Effector memory CD8-positive, alpha-beta T cell (primary cell): ENCODE measurements at regions not wholly inside any gene's neighbourhood (a gene's known extent, or its start where the extent isn't known, plus 50 kb on each side); places are given as distances from the start of the nearest gene placed in this dataset.

Experiments used
- ATAC-seq: fragments of 150-1000 bp; cut with Tn5 transposase; replicated peaks from 2 replicates; pipeline ENCODE4 v1.10.0; 2021; ENCODE audit warnings: mild to moderate bottlenecking, moderate library complexity
- DNase-seq, 3 experiments: peaks; one replicate each; pipeline ENCODE4 v3.0.0; 2021
- H3K27ac Mint-ChIP-seq, 2 donors: one replicate each; pipeline ENCODE4 v1.8.0; 2022; ENCODE audit warnings: mild to moderate bottlenecking in 2 of 2, mixed read lengths in 2 of 2, moderate library complexity in 2 of 2
- H3K27me3 Mint-ChIP-seq, 2 donors: one replicate each; pipeline ENCODE4 v1.8.0; 2022; ENCODE audit warnings: mixed read lengths in 2 of 2
- H3K36me3 Mint-ChIP-seq: one replicate; pipeline ENCODE4 v1.8.0; 2022; ENCODE audit warnings: mild to moderate bottlenecking, moderate library complexity, mixed read lengths; ENCODE audit not compliant: insufficient read depth
- H3K4me1 Mint-ChIP-seq, 2 donors: one replicate each; pipeline ENCODE4 v1.8.0; 2022; ENCODE audit warnings: low read depth in 2 of 2, mixed read lengths in 2 of 2
- H3K4me3 Mint-ChIP-seq, 2 donors: one replicate each; pipeline ENCODE4 v1.8.0; 2022; ENCODE audit warnings: mild to moderate bottlenecking in 2 of 2, mixed read lengths in 2 of 2, moderate library complexity in 2 of 2
- H3K9me3 Mint-ChIP-seq, 2 donors: one replicate each; pipeline ENCODE4 v1.8.0; 2022; ENCODE audit warnings: mixed read lengths in 2 of 2

DNA sequence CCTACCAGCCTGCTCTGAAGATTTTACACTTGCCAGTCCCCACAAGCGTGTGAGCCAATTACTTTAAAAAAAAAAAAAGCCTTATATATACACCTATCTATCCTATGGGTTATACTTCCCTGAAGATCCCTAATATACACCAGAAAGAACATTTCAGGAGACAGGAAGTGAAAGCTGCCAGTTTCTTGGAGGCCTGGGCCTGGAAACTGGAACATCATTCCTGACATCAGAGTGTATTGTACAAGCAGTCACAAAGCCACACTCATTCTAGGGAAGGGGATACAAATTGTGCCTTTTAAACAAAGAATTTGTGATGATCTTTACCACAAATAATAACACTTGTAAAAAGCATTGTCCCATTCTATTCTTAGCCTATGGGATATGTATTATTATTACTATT, 98.3 kb upstream of the FBN2 start:
- Mint-ChIP-seq H3K27ac (no peak overlapping the region), H3K27me3 (no peaks in the 10 kb centered on the region), H3K36me3 (no peaks in the 10 kb centered on the region), H3K9me3 (peaks cover 2 to 7% of the 10 kb centered on the region in 2 donors), H3K4me1 (no peaks in the 10 kb centered on the region), H3K4me3 (no peak overlapping the region)
- ATAC-seq (no peak), DNase-seq (no peak)

DNA sequence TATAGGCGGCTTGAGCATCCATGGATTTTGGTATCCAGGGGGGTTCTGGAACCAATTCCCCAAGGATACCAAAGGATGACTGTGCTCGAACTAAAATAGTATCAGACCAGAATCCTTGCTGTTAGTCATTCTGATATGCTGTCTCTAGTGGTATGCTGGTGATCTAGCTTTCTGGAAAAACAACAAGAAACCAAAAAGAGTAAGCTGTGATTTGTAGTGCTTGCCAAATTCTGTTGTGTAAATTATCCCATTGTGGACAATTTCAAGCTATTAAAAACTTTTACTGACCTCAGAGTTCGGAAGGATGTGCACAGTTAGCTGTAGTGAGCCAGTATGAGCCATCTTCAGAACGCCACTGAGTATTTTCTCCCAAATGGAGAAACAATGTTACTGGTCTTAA, 99.0 kb upstream of the FBN2 start:
- H3K9me3 Mint-ChIP-seq: peaks cover 2 to 7% of the 10 kb centered on the region in 2 donors
- DNase-seq: no peak
- no peaks in the 10 kb centered on the region for H3K36me3 Mint-ChIP-seq
- H3K4me1 Mint-ChIP-seq: no peaks in the 10 kb centered on the region
- no peak for ATAC-seq
- no peak overlapping the region for H3K27ac Mint-ChIP-seq
- no peaks in the 10 kb centered on the region for H3K27me3 Mint-ChIP-seq
- no peak overlapping the region for H3K4me3 Mint-ChIP-seq

GRCh38 chr5:128641861-128642260, 103.8 kb upstream of the FBN2 start:
- ATAC-seq: no peak
- H3K4me3 Mint-ChIP-seq: no peak overlapping the region
- no peaks in the 10 kb centered on the region for H3K36me3 Mint-ChIP-seq
- no peak overlapping the region for H3K27ac Mint-ChIP-seq
- DNase-seq: no peak
- no peaks in the 10 kb centered on the region for H3K9me3 Mint-ChIP-seq
- H3K27me3 Mint-ChIP-seq: no peaks in the 10 kb centered on the region
- H3K4me1 Mint-ChIP-seq: no peaks in the 10 kb centered on the region

- Mint-ChIP-seq H3K4me3 (no peak overlapping the region), H3K9me3 (no peaks in the 10 kb centered on the region), H3K4me1 (no peaks in the 10 kb centered on the region), H3K27me3 (no peaks in the 10 kb centered on the region), H3K27ac (no peak overlapping the region), H3K36me3 (no peaks in the 10 kb centered on the region)
- ATAC-seq (no peak), DNase-seq (no peak)
Measured at GRCh38 chr5:128644863-128645262, 106.8 kb upstream of the FBN2 start.

- Mint-ChIP-seq H3K36me3 (no peaks in the 10 kb centered on the region), H3K9me3 (no peaks in the 10 kb centered on the region), H3K4me1 (no peaks in the 10 kb centered on the region), H3K4me3 (no peak overlapping the region), H3K27me3 (no peaks in the 10 kb centered on the region), H3K27ac (no peak overlapping the region)
- ATAC-seq (no peak), DNase-seq (no peak)
Measured at GRCh38 chr5:128645581-128645980, 107.5 kb upstream of the FBN2 start.

- DNase-seq: no peak
- no peak overlapping the region for H3K4me3 Mint-ChIP-seq
- no peak overlapping the region for H3K27ac Mint-ChIP-seq
- H3K36me3 Mint-ChIP-seq: no peaks in the 10 kb centered on the region
- no peaks in the 10 kb centered on the region for H3K9me3 Mint-ChIP-seq
- H3K4me1 Mint-ChIP-seq: no peaks in the 10 kb centered on the region
- no peak for ATAC-seq
- H3K27me3 Mint-ChIP-seq: no peaks in the 10 kb centered on the region
Measured at GRCh38 chr5:128646176-128646575, 108.1 kb upstream of the FBN2 start.

GRCh38 chr5:128649192-128649591, 111.1 kb upstream of the FBN2 start:
- ATAC-seq (no peak), DNase-seq (no peak)
- H3K27me3 Mint-ChIP-seq: no peaks in the 10 kb centered on the region
- H3K4me3 Mint-ChIP-seq: no peak overlapping the region
- H3K36me3 Mint-ChIP-seq: no peaks in the 10 kb centered on the region
- no peak overlapping the region for H3K27ac Mint-ChIP-seq
- H3K9me3 Mint-ChIP-seq: peaks cover 5 to 9% of the 10 kb centered on the region in 2 donors
- no peaks in the 10 kb centered on the region for H3K4me1 Mint-ChIP-seq

- ATAC-seq (no peak), DNase-seq (no peak)
- Mint-ChIP-seq H3K27ac (no peak overlapping the region), H3K36me3 (no peaks in the 10 kb centered on the region), H3K4me3 (no peak overlapping the region), H3K27me3 (no peaks in the 10 kb centered on the region), H3K9me3 (peaks cover 0 to 5% of the 10 kb centered on the region in 2 donors), H3K4me1 (no peaks in the 10 kb centered on the region)
Measured at GRCh38 chr5:128662997-128663396, 125.0 kb upstream of the FBN2 start.

DNA sequence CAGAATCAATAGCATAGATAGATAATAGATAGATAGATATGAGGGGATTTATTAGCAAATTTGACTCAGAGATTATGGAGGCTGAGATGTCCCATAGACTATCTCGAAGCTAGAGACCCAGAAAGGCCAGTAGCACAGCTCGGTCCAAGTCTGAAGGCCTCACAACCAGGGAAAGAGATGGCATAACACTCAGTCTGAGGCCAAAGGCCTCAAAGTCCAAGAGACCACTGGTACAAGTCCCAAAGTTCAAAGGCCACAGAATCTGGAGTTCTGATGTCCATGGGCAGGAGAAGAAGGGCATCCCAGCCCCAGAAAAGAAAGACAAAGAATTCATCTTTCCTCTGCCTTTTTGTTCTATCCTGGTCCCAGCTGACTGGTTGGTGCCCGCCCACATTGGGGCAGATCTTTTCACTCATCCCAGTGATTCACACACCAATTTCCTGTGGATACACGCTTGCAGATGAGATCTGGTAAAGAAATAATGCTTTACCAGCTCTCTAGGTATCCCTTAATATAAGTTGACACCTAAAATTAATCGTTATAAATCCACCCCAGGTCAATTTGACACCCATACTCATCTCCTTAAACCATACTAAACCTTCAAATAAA, 127.8 kb upstream of the FBN2 start:
- DNase-seq: no peak
- Mint-ChIP-seq H3K27me3 (peaks cover 4 to 9% of the 10 kb centered on the region in 2 donors), H3K9me3 (peaks cover 7 to 11% of the 10 kb centered on the region in 2 donors), H3K36me3 (no peaks in the 10 kb centered on the region), H3K27ac (no peak overlapping the region), H3K4me3 (no peak overlapping the region), H3K4me1 (no peaks in the 10 kb centered on the region)
- ATAC-seq: no peak

DNA sequence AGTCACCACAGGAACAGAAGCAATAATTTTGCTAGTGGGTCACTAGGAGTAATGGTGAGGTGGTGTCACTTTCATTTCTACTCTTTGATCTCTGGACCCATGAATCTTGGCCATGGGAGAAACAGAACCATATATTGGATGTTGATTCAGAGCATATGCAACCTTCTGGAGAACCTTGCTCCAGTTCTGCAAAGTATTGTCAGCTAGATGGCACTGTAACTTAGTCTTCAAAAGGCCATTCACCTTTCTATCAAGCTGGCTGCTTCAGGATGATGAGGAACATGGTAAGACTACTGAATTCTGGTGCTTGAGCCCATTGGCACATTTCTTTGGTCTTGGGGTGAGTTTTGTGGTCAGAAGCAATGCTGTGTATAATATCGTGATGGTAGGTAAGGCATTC, 129.1 kb upstream of the FBN2 start:
- H3K27me3 Mint-ChIP-seq: peaks cover 4 to 9% of the 10 kb centered on the region in 2 donors
- ATAC-seq: no peak
- no peaks in the 10 kb centered on the region for H3K4me1 Mint-ChIP-seq
- H3K4me3 Mint-ChIP-seq: no peak overlapping the region
- H3K9me3 Mint-ChIP-seq: peaks cover 7 to 11% of the 10 kb centered on the region in 2 donors
- no peak overlapping the region for H3K27ac Mint-ChIP-seq
- no peaks in the 10 kb centered on the region for H3K36me3 Mint-ChIP-seq
- no peak for DNase-seq

- Mint-ChIP-seq H3K4me3 (no peak overlapping the region), H3K27ac (no peak overlapping the region), H3K9me3 (peaks cover 7 to 11% of the 10 kb centered on the region in 2 donors), H3K27me3 (peaks cover 4 to 9% of the 10 kb centered on the region in 2 donors), H3K36me3 (no peaks in the 10 kb centered on the region), H3K4me1 (no peaks in the 10 kb centered on the region)
- ATAC-seq (no peak), DNase-seq (no peak)
Measured at GRCh38 chr5:128667751-128668150, 129.7 kb upstream of the FBN2 start.

- ATAC-seq (no peak), DNase-seq (no peak)
- H3K36me3 Mint-ChIP-seq: no peaks in the 10 kb centered on the region
- peaks cover 7 to 11% of the 10 kb centered on the region in 2 donors for H3K9me3 Mint-ChIP-seq
- no peak overlapping the region for H3K27ac Mint-ChIP-seq
- H3K4me1 Mint-ChIP-seq: no peaks in the 10 kb centered on the region
- H3K4me3 Mint-ChIP-seq: no peak overlapping the region
- H3K27me3 Mint-ChIP-seq: peaks cover 4 to 9% of the 10 kb centered on the region in 2 donors
Measured at GRCh38 chr5:128668921-128669320, 130.9 kb upstream of the FBN2 start.

- peaks cover 7 to 11% of the 10 kb centered on the region in 2 donors for H3K9me3 Mint-ChIP-seq
- H3K27me3 Mint-ChIP-seq: peaks cover 4 to 9% of the 10 kb centered on the region in 2 donors
- DNase-seq (no peak), ATAC-seq (no peak)
- no peak overlapping the region for H3K4me3 Mint-ChIP-seq
- H3K4me1 Mint-ChIP-seq: no peaks in the 10 kb centered on the region
- H3K27ac Mint-ChIP-seq: no peak overlapping the region
- no peaks in the 10 kb centered on the region for H3K36me3 Mint-ChIP-seq
Measured at GRCh38 chr5:128669803-128670202, 131.8 kb upstream of the FBN2 start.

- Mint-ChIP-seq H3K27me3 (peaks cover 4 to 9% of the 10 kb centered on the region in 2 donors), H3K36me3 (no peaks in the 10 kb centered on the region), H3K9me3 (peaks cover 7 to 12% of the 10 kb centered on the region in 2 donors), H3K4me1 (no peaks in the 10 kb centered on the region), H3K4me3 (no peak overlapping the region), H3K27ac (no peak overlapping the region)
- DNase-seq: no peak
- ATAC-seq: no peak
Measured at GRCh38 chr5:128671943-128672342, 133.9 kb upstream of the FBN2 start.

DNA sequence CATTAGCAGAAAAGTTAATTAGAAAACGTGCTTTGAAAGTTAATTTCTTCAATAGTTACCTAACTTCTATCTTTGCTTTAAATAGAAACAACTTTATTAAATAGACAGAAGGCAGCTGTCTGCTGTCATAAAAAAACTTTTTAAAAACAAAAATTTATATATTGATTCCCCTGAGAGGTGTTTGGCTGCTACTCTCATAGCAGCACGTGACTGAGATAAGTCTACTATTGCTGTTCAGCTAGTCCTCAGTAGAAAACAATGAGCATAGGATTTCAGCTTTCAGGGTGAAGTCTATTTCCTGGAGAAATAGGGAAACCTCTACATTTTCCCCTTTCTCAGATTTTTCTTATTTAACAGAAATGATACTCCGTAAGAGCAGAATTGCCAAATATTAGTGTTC, 135.0 kb upstream of the FBN2 start:
- Mint-ChIP-seq H3K27ac (no peak overlapping the region), H3K4me1 (no peaks in the 10 kb centered on the region), H3K9me3 (peaks cover 7 to 12% of the 10 kb centered on the region in 2 donors), H3K27me3 (peaks cover 4 to 9% of the 10 kb centered on the region in 2 donors), H3K4me3 (no peak overlapping the region), H3K36me3 (peaks cover 3% of the 10 kb centered on the region)
- no peak for ATAC-seq
- no peak for DNase-seq
